CD4-positive, alpha-beta T cell (primary cell): ENCODE measurements at regions not wholly inside any gene's neighbourhood (a gene's known extent, or its start where the extent isn't known, plus 50 kb on each side); places are given as distances from the start of the nearest gene placed in this dataset.

Experiments used
- ATAC-seq: fragments of 200-7000 bp; cut with Tn5 transposase; one replicate; pipeline ENCODE4 v1.10.0; 2022; ENCODE audit warnings: mild to moderate bottlenecking; ENCODE audit not compliant: poor library complexity
- CTCF ChIA-PET: fragments of 350-600 bp; sonication (Branson Sonifier 250); formaldehyde crosslinking; loops from one replicate; lab custom pipeline; 2021; ENCODE audit warnings: antibody characterized with exemption, inconsistent platforms; lab: Charles Lee
- POLR2A ChIA-PET: fragments of 350-600 bp; sonication (Branson Sonifier 250); formaldehyde crosslinking; loops from one replicate; lab custom pipeline; 2021; ENCODE audit warnings: antibody characterized with exemption, inconsistent platforms; lab: Charles Lee
- DNase-seq, 14 experiments: peaks; one replicate each; pipeline ENCODE4 v3.0.0-alpha.2; 2013 to 2020; ENCODE audit warnings: mixed read lengths in 2 of 14
- H3K27ac ChIP-seq, 2 donors: one replicate each; pipeline versions ENCODE4 v1.5.1 to v1.7.0; 2013; ENCODE audit warnings: low read length in 2 of 2, low read depth in 1 of 2, mild to moderate bottlenecking in 1 of 2
- H3K27me3 ChIP-seq, 2 experiments: 1 replicate in 1 of 2; 2 replicates in 1 of 2; pipeline versions ENCODE4 v1.6.1 to v1.7.0; 2013; ENCODE audit warnings: low read length in 2 of 2, control low read depth in 1 of 2, mild to moderate bottlenecking in 1 of 2, moderate library complexity in 1 of 2; ENCODE audit not compliant: insufficient read depth in 2 of 2, control insufficient read depth in 1 of 2
- H3K36me3 ChIP-seq: one replicate; pipeline ENCODE4 v1.6.1; 2013; ENCODE audit warnings: low read length, control low read depth; ENCODE audit not compliant: insufficient read depth
- H3K4me1 ChIP-seq: one replicate; pipeline ENCODE4 v1.6.1; 2013; ENCODE audit warnings: low read length, control low read depth; ENCODE audit not compliant: insufficient read depth
- H3K4me3 ChIP-seq: one replicate; pipeline ENCODE4 v1.5.1; 2013; ENCODE audit warnings: mild to moderate bottlenecking, low read length, moderate library complexity
- H3K9me3 ChIP-seq, 2 experiments: 1 replicate in 1 of 2; 2 replicates in 1 of 2; pipeline versions ENCODE4 v1.6.1 to v1.7.0; 2013; ENCODE audit warnings: low read length in 2 of 2, mild to moderate bottlenecking in 2 of 2, control low read depth in 1 of 2, moderate library complexity in 1 of 2; ENCODE audit not compliant: control insufficient read depth in 1 of 2, insufficient read depth in 1 of 2
- H3K27ac Mint-ChIP-seq: one replicate; pipeline ENCODE4 v1.8.0; 2020; ENCODE audit warnings: mixed read lengths
- H3K27me3 Mint-ChIP-seq: one replicate; pipeline ENCODE4 v1.8.0; 2021; ENCODE audit warnings: mixed read lengths
- H3K36me3 Mint-ChIP-seq: one replicate; pipeline ENCODE4 v1.8.0; 2021; ENCODE audit warnings: low read depth, mixed read lengths
- H3K4me1 Mint-ChIP-seq: one replicate; pipeline ENCODE4 v1.8.0; 2021; ENCODE audit warnings: low read depth, mixed read lengths
- H3K4me3 Mint-ChIP-seq: one replicate; pipeline ENCODE4 v1.8.0; 2020; ENCODE audit warnings: mild to moderate bottlenecking, mixed read lengths
- H3K9me3 Mint-ChIP-seq: one replicate; pipeline ENCODE4 v1.8.0; 2020; ENCODE audit warnings: mixed read lengths
- intact Hi-C, 2 experiments: fragments of 100-400 bp; cut with DNase I in 1 of 2; cut with micrococcal nuclease in 1 of 2; formaldehyde crosslinking; loops; one replicate each; pipeline versions ENCODE4 v1.15.1 to v1.9.0; 2023 to 2025; cut with DNase I, micrococcal nuclease
- TF ChIP-seq, protein P1 (sequence below): fragments of 200-600 bp; IDR thresholded peaks from one replicate; pipeline ENCODE4 v1.8.0; 2022; ENCODE audit warnings: antibody characterized with exemption, mild to moderate bottlenecking

DNA sequence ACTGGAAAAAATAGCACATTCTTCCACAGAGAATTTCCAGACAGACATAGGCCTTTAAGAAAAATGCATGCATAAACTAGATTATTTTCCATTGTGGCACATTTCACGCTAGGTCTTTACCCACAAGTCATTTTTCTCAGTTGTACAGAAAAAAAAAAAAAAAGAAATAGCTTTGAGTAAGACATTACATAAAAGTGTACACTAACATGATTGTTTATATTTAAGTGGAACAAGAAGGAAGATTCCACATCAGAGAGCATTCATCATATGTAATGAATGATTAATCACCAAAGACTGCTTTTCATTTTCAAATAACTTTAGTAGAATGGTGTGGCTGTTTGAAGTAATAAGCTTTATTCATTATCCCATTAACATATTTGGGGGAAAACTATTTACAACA, 1270.2 kb upstream of the AGA start:
- DNase-seq: no peak
- intact Hi-C loops: no loop called here
- Mint-ChIP-seq H3K27me3 (no peaks in the 10 kb centered on the region), H3K27ac (no peak overlapping the region), H3K4me1 (no peaks in the 10 kb centered on the region), H3K4me3 (no peak overlapping the region), H3K36me3 (no peaks in the 10 kb centered on the region), H3K9me3 (peaks cover 8% of the 10 kb centered on the region)
- H3K9me3 ChIP-seq: peaks cover 0 to 7% of the 10 kb centered on the region in 2 experiments
- H3K27me3 ChIP-seq: no peaks in the 10 kb centered on the region
- no peaks in the 10 kb centered on the region for H3K36me3 ChIP-seq
- CTCF ChIA-PET: no interaction called here
- no peak overlapping the region for H3K4me3 ChIP-seq
- no peaks in the 10 kb centered on the region for H3K4me1 ChIP-seq
- TF ChIP-seq, protein P1, sequence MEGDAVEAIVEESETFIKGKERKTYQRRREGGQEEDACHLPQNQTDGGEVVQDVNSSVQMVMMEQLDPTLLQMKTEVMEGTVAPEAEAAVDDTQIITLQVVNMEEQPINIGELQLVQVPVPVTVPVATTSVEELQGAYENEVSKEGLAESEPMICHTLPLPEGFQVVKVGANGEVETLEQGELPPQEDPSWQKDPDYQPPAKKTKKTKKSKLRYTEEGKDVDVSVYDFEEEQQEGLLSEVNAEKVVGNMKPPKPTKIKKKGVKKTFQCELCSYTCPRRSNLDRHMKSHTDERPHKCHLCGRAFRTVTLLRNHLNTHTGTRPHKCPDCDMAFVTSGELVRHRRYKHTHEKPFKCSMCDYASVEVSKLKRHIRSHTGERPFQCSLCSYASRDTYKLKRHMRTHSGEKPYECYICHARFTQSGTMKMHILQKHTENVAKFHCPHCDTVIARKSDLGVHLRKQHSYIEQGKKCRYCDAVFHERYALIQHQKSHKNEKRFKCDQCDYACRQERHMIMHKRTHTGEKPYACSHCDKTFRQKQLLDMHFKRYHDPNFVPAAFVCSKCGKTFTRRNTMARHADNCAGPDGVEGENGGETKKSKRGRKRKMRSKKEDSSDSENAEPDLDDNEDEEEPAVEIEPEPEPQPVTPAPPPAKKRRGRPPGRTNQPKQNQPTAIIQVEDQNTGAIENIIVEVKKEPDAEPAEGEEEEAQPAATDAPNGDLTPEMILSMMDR: no peak
- POLR2A ChIA-PET: no interaction called here
- no peak for ATAC-seq
- no peak overlapping the region for H3K27ac ChIP-seq

DNA sequence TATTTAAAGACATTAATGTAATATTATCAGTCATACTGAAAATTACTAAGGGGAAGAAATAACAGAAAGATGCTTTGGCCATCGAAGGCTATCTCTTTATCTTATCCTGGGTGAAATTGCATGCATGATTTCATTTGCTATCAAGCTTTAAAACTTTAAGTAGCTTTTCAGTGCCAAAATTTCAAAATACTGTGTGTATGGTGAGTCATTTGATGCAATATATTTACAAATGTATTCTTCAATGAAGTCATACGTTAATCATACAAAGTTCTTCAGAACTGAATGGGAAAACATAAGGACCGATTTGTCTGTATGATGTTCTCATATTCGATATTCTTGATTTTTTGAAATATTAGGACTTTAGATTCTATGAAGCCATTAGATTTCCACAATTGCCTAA, 1295.8 kb upstream of the AGA start:
- TF ChIP-seq, protein P1: no peak
- ATAC-seq: no peak
- H3K27me3 ChIP-seq: no peaks in the 10 kb centered on the region
- DNase-seq: no peak
- Mint-ChIP-seq H3K4me1 (no peaks in the 10 kb centered on the region), H3K9me3 (no peaks in the 10 kb centered on the region), H3K4me3 (no peak overlapping the region), H3K27me3 (no peaks in the 10 kb centered on the region), H3K36me3 (no peaks in the 10 kb centered on the region), H3K27ac (no peak overlapping the region)
- H3K27ac ChIP-seq: no peak overlapping the region
- intact Hi-C loops: no loop called here
- peaks cover 0 to 7% of the 10 kb centered on the region in 2 experiments for H3K9me3 ChIP-seq
- ChIA-PET CTCF (no interaction called here), POLR2A (no interaction called here)
- no peak overlapping the region for H3K4me3 ChIP-seq
- no peaks in the 10 kb centered on the region for H3K36me3 ChIP-seq
- H3K4me1 ChIP-seq: no peaks in the 10 kb centered on the region

DNA sequence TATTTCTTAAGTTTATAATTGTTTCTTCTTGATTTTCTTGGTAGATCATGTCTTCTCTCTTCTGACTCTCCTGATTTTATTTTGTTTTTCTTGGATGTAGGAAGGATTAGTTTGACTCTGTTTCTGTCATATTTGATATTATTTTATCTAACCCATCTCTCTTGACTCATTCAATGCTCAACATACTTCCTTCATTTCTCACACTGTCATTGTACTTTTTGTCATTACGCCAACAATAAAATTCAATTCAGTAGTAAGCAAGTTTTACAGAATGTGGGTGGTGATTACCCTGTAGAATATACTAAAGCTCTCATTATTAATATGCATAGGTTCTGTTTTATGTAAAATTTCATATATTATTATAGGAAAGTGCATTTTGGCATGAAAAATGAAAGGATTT, 1303.0 kb upstream of the AGA start:
- H3K27me3 Mint-ChIP-seq: no peaks in the 10 kb centered on the region
- POLR2A ChIA-PET: no interaction called here
- intact Hi-C loops: no loop called here

More for the DNA sequence above, 1303.0 kb upstream of the AGA start:
- Histone ChIP-seq H3K4me3 (no peak overlapping the region), H3K9me3 (peaks cover 0 to 10% of the 10 kb centered on the region in 2 experiments), H3K4me1 (no peaks in the 10 kb centered on the region), H3K36me3 (no peaks in the 10 kb centered on the region), H3K27ac (no peak overlapping the region), H3K27me3 (no peaks in the 10 kb centered on the region)
- ATAC-seq: no peak
- CTCF ChIA-PET: no interaction called here
- Mint-ChIP-seq H3K4me3 (no peak overlapping the region), H3K9me3 (peaks cover 7% of the 10 kb centered on the region), H3K4me1 (no peaks in the 10 kb centered on the region), H3K27ac (no peak overlapping the region), H3K36me3 (no peaks in the 10 kb centered on the region)
- TF ChIP-seq, protein P1: no peak
- DNase-seq: no peak
